ENCODE measurements at regions not wholly inside any gene's neighbourhood (a gene's known extent, or its start where the extent isn't known, plus 50 kb on each side); places are given as distances from the start of the nearest gene placed in this dataset.

- Histone ChIP-seq H3K4me1 (ENCODE audit: insufficient read depth, poor library complexity, severe bottlenecking) (no peaks in the 10 kb centered on the region), H3K27me3 (ENCODE audit: insufficient read depth, poor library complexity, severe bottlenecking) (no peaks in the 10 kb centered on the region), H3K27ac (ENCODE audit: poor library complexity, severe bottlenecking) (no peak overlapping the region), H3K36me3 (ENCODE audit: low read depth) (no peaks in the 10 kb centered on the region), H3K4me3 (ENCODE audit: severe bottlenecking) (no peak overlapping the region), H3K9me3 (ENCODE audit: severe bottlenecking) (no peaks in the 10 kb centered on the region)
- ATAC-seq (ENCODE audit: low read depth) (no peak), DNase-seq (ENCODE audit: low spot score) (no peak)
- no peak for TF ChIP-seq CTCF (IDR thresholded peaks at IDR 0.05; ENCODE audit: poor library complexity, severe bottlenecking)
These were observed 554.1 kb downstream of the DACH1 start for GRCh38 chr13:71312923-71313322.

- Histone ChIP-seq H3K27me3 (ENCODE audit: insufficient read depth, poor library complexity, severe bottlenecking) (no peaks in the 10 kb centered on the region), H3K4me1 (ENCODE audit: insufficient read depth, poor library complexity, severe bottlenecking) (no peaks in the 10 kb centered on the region), H3K27ac (ENCODE audit: poor library complexity, severe bottlenecking) (no peak overlapping the region), H3K36me3 (ENCODE audit: low read depth) (no peaks in the 10 kb centered on the region), H3K9me3 (ENCODE audit: severe bottlenecking) (no peaks in the 10 kb centered on the region), H3K4me3 (ENCODE audit: severe bottlenecking) (no peak overlapping the region)
- ATAC-seq (ENCODE audit: low read depth) (no peak), DNase-seq (ENCODE audit: low spot score) (no peak)
- TF ChIP-seq CTCF (IDR thresholded peaks at IDR 0.05; ENCODE audit: poor library complexity, severe bottlenecking) = no peak
These were observed 557.1 kb downstream of the DACH1 start for GRCh38 chr13:71309905-71310304.

GRCh38 chr13:71306821-71307220 is 560.2 kb downstream of the DACH1 start:
- no peaks in the 10 kb centered on the region for H3K27me3 ChIP-seq (ENCODE audit: insufficient read depth, poor library complexity, severe bottlenecking)
- H3K9me3 ChIP-seq (ENCODE audit: severe bottlenecking) = no peaks in the 10 kb centered on the region
- no peak for TF ChIP-seq CTCF (IDR thresholded peaks at IDR 0.05; ENCODE audit: poor library complexity, severe bottlenecking)
- ATAC-seq (ENCODE audit: low read depth) (no peak), DNase-seq (ENCODE audit: low spot score) (no peak)
- no peak overlapping the region for H3K27ac ChIP-seq (ENCODE audit: poor library complexity, severe bottlenecking)
- no peaks in the 10 kb centered on the region for H3K4me1 ChIP-seq (ENCODE audit: insufficient read depth, poor library complexity, severe bottlenecking)
- no peaks in the 10 kb centered on the region for H3K36me3 ChIP-seq (ENCODE audit: low read depth)
- H3K4me3 ChIP-seq (ENCODE audit: severe bottlenecking) = no peak overlapping the region

GRCh38 chr13:71304861-71305260 is 562.1 kb downstream of the DACH1 start:
- H3K27me3 ChIP-seq (ENCODE audit: insufficient read depth, poor library complexity, severe bottlenecking) = no peaks in the 10 kb centered on the region
- H3K27ac ChIP-seq (ENCODE audit: poor library complexity, severe bottlenecking) = no peak overlapping the region
- H3K4me1 ChIP-seq (ENCODE audit: insufficient read depth, poor library complexity, severe bottlenecking) = no peaks in the 10 kb centered on the region
- H3K9me3 ChIP-seq (ENCODE audit: severe bottlenecking) = no peaks in the 10 kb centered on the region
- no peak for TF ChIP-seq CTCF (IDR thresholded peaks at IDR 0.05; ENCODE audit: poor library complexity, severe bottlenecking)
- no peaks in the 10 kb centered on the region for H3K36me3 ChIP-seq (ENCODE audit: low read depth)
- DNase-seq (ENCODE audit: low spot score) (no peak), ATAC-seq (ENCODE audit: low read depth) (no peak)
- no peak overlapping the region for H3K4me3 ChIP-seq (ENCODE audit: severe bottlenecking)

- ATAC-seq (ENCODE audit: low read depth) = no peak
These were observed 563.9 kb downstream of the DACH1 start for GRCh38 chr13:71303144-71303543.

More at GRCh38 chr13:71303144-71303543, 563.9 kb downstream of the DACH1 start:
- no peaks in the 10 kb centered on the region for H3K36me3 ChIP-seq (ENCODE audit: low read depth)
- no peak overlapping the region for H3K4me3 ChIP-seq (ENCODE audit: severe bottlenecking)
- H3K27me3 ChIP-seq (ENCODE audit: insufficient read depth, poor library complexity, severe bottlenecking) = no peaks in the 10 kb centered on the region
- no peak for DNase-seq (ENCODE audit: low spot score)
- H3K4me1 ChIP-seq (ENCODE audit: insufficient read depth, poor library complexity, severe bottlenecking) = no peaks in the 10 kb centered on the region
- H3K27ac ChIP-seq (ENCODE audit: poor library complexity, severe bottlenecking) = no peak overlapping the region
- H3K9me3 ChIP-seq (ENCODE audit: severe bottlenecking) = no peaks in the 10 kb centered on the region
- TF ChIP-seq CTCF (IDR thresholded peaks at IDR 0.05; ENCODE audit: poor library complexity, severe bottlenecking) = no peak
